Fibroblast of lung (primary cell): ENCODE measurements at regions not wholly inside any gene's neighbourhood (a gene's known extent, or its start where the extent isn't known, plus 50 kb on each side); places are given as distances from the start of the nearest gene placed in this dataset.

Experiments
- DNase-seq, 2 donors: peaks; one replicate each; pipeline versions ENCODE4 v3.0.0 to v3.0.0-alpha.2; 2010; ENCODE audit warnings: low read depth in 2 of 2
- H2AFZ ChIP-seq: 2 replicates; pipeline ENCODE4 v1.5.1; 2012; ENCODE audit warnings: low read length, control low read depth, inconsistent platforms
- H3K27ac ChIP-seq: 2 replicates; pipeline ENCODE4 v1.5.1; 2011; ENCODE audit warnings: low read length, control low read depth; ENCODE audit not compliant: insufficient read depth
- H3K27me3 ChIP-seq: 2 replicates; pipeline ENCODE4 v1.5.1; 2011; ENCODE audit warnings: mild to moderate bottlenecking, low read length; ENCODE audit not compliant: control insufficient read depth, insufficient read depth
- H3K36me3 ChIP-seq: 2 replicates; pipeline ENCODE4 v1.5.1; 2011; ENCODE audit warnings: low read length; ENCODE audit not compliant: control insufficient read depth, insufficient read depth
- H3K4me1 ChIP-seq: 2 replicates; pipeline ENCODE4 v1.5.1; 2011; ENCODE audit warnings: low read length; ENCODE audit not compliant: control insufficient read depth, insufficient read depth; ENCODE audit errors: extremely low read depth
- H3K4me2 ChIP-seq: 2 replicates; pipeline ENCODE4 v1.5.1; 2011; ENCODE audit warnings: low read length, control low read depth; ENCODE audit not compliant: insufficient read depth; ENCODE audit errors: extremely low read depth
- H3K4me3 ChIP-seq, 4 experiments: fragments of 200-600 bp in 1 of 4; sonication (generic) in 1 of 4; replicated peaks in 1 of 4; 2 replicates each; pipeline ENCODE4 v1.5.1; 2011 to 2016; ENCODE audit warnings: low read length in 4 of 4, low read depth in 3 of 4, mild to moderate bottlenecking in 3 of 4, control low read depth in 2 of 4, inconsistent platforms in 1 of 4, mixed read lengths in 1 of 4; ENCODE audit not compliant: insufficient read depth in 1 of 4; ENCODE audit errors: control extremely low read depth in 1 of 4
- H3K79me2 ChIP-seq: 2 replicates; pipeline ENCODE4 v1.5.1; 2012; ENCODE audit warnings: mild to moderate bottlenecking, low read length, inconsistent platforms; ENCODE audit not compliant: control insufficient read depth, insufficient read depth
- H3K9ac ChIP-seq: 2 replicates; pipeline ENCODE4 v1.5.1; 2011; ENCODE audit warnings: mild to moderate bottlenecking, low read length, control low read depth; ENCODE audit not compliant: insufficient read depth
- H3K9me3 ChIP-seq: 2 replicates; pipeline ENCODE4 v1.5.1; 2012; ENCODE audit warnings: low read depth, low read length; ENCODE audit not compliant: control insufficient read depth, insufficient read depth
- H4K20me1 ChIP-seq: 2 replicates; pipeline ENCODE4 v1.5.1; 2011; ENCODE audit warnings: low read length; ENCODE audit not compliant: control insufficient read depth, insufficient read depth; ENCODE audit errors: extremely low read depth
- EZH2 ChIP-seq: IDR thresholded peaks from 2 replicates; pipeline ENCODE4 v1.5.1; 2012; ENCODE audit warnings: low read length, control low read depth, mild to moderate bottlenecking; ENCODE audit errors: missing control alignments
- TF ChIP-seq, protein P1 (sequence below), 2 donors: IDR thresholded peaks in 1 of 2; conservative IDR thresholded peaks in 1 of 2; 1 replicate in 1 of 2; 2 replicates in 1 of 2; pipeline ENCODE4 v1.5.1; 2011 to 2012; ENCODE audit warnings: low read length in 2 of 2, control low read depth in 1 of 2, inconsistent platforms in 1 of 2, low read depth in 1 of 2, mild to moderate bottlenecking in 1 of 2

- Histone ChIP-seq H2AFZ (no peak overlapping the region), H3K36me3 (no peaks in the 10 kb centered on the region), H3K9ac (no peak overlapping the region), H3K9me3 (no peaks in the 10 kb centered on the region), H3K27ac (no peak overlapping the region), H3K79me2 (no peaks in the 10 kb centered on the region), H3K4me1 (no peaks in the 10 kb centered on the region), H4K20me1 (no peaks in the 10 kb centered on the region), H3K4me2 (no peak overlapping the region), H3K4me3 (no peak overlapping the region), H3K27me3 (no peaks in the 10 kb centered on the region)
- TF ChIP-seq, protein P1, sequence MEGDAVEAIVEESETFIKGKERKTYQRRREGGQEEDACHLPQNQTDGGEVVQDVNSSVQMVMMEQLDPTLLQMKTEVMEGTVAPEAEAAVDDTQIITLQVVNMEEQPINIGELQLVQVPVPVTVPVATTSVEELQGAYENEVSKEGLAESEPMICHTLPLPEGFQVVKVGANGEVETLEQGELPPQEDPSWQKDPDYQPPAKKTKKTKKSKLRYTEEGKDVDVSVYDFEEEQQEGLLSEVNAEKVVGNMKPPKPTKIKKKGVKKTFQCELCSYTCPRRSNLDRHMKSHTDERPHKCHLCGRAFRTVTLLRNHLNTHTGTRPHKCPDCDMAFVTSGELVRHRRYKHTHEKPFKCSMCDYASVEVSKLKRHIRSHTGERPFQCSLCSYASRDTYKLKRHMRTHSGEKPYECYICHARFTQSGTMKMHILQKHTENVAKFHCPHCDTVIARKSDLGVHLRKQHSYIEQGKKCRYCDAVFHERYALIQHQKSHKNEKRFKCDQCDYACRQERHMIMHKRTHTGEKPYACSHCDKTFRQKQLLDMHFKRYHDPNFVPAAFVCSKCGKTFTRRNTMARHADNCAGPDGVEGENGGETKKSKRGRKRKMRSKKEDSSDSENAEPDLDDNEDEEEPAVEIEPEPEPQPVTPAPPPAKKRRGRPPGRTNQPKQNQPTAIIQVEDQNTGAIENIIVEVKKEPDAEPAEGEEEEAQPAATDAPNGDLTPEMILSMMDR (conservative IDR thresholded peaks at IDR 0.05 in 1 of 2, IDR thresholded peaks at IDR 0.05 in 1 of 2; ENCODE audit: low read depth in 1 of 2, low read length in 2 of 2), result no peak
- no peak for TF ChIP-seq EZH2
- DNase-seq, result no peak
Observed at GRCh38 chr3:76415384-76415783, 624.5 kb upstream of the ROBO2 start.

- Histone ChIP-seq H2AFZ (no peak overlapping the region), H3K27me3 (no peaks in the 10 kb centered on the region), H4K20me1 (no peaks in the 10 kb centered on the region), H3K4me3 (no peak overlapping the region), H3K36me3 (no peaks in the 10 kb centered on the region), H3K9ac (no peak overlapping the region), H3K4me1 (no peaks in the 10 kb centered on the region), H3K9me3 (no peaks in the 10 kb centered on the region), H3K27ac (no peak overlapping the region), H3K4me2 (no peak overlapping the region), H3K79me2 (no peaks in the 10 kb centered on the region)
- TF ChIP-seq EZH2, result no peak
- TF ChIP-seq, protein P1 (conservative IDR thresholded peaks at IDR 0.05 in 1 of 2, IDR thresholded peaks at IDR 0.05 in 1 of 2; ENCODE audit: low read depth in 1 of 2, low read length in 2 of 2), result no peak
- DNase-seq, result no peak
Observed at GRCh38 chr3:76429581-76430177, 610.2 kb upstream of the ROBO2 start.

- Histone ChIP-seq H3K36me3 (no peaks in the 10 kb centered on the region), H3K9me3 (no peaks in the 10 kb centered on the region), H3K4me1 (no peaks in the 10 kb centered on the region), H3K79me2 (no peaks in the 10 kb centered on the region), H3K9ac (no peak overlapping the region), H4K20me1 (no peaks in the 10 kb centered on the region), H3K27ac (no peak overlapping the region), H2AFZ (no peak overlapping the region), H3K4me2 (no peak overlapping the region), H3K27me3 (no peaks in the 10 kb centered on the region), H3K4me3 (no peak overlapping the region)
- DNase-seq, result peak in 1 of 2 donors; percentile 46
- TF ChIP-seq EZH2, result no peak
- TF ChIP-seq, protein P1 (conservative IDR thresholded peaks at IDR 0.05 in 1 of 2, IDR thresholded peaks at IDR 0.05 in 1 of 2; ENCODE audit: low read depth in 1 of 2, low read length in 2 of 2), result no peak
Observed at GRCh38 chr3:76432396-76432795, 607.5 kb upstream of the ROBO2 start.
